ENCODE measurements at regions not wholly inside any gene's neighbourhood (a gene's known extent, or its start where the extent isn't known, plus 50 kb on each side); places are given as distances from the start of the nearest gene placed in this dataset.

GRCh38 chr6:22726966-22727365 lies 157.6 kb downstream of the HDGFL1 start:
- TF ChIP-seq CTCF (conservative IDR thresholded peaks at IDR 0.05; ENCODE audit: low read depth, low read length) (no peak), BHLHE40 (IDR thresholded peaks at IDR 0.05; ENCODE audit: low read depth, low read length) (no peak), RFX5 (IDR thresholded peaks at IDR 0.05; ENCODE audit: low read depth, low read length) (no peak), POLR2A (IDR thresholded peaks at IDR 0.05; ENCODE audit: low read depth, low read length) (no peak), RAD21 (IDR thresholded peaks at IDR 0.05; ENCODE audit: low read length) (no peak), FOS (IDR thresholded peaks at IDR 0.05; ENCODE audit: low read depth, low read length) (no peak), USF2 (IDR thresholded peaks at IDR 0.05; ENCODE audit: low read depth, low read length) (no peak), CEBPB (IDR thresholded peaks at IDR 0.05; ENCODE audit: low read depth, low read length) (no peak), MXI1 (IDR thresholded peaks at IDR 0.05; ENCODE audit: borderline replicate concordance, low read depth, low read length) (no peak)
